ENCODE measurements at regions not wholly inside any gene's neighbourhood (a gene's known extent, or its start where the extent isn't known, plus 50 kb on each side); places are given as distances from the start of the nearest gene placed in this dataset.

GRCh38 chr5:110956913-110957813 is 114.3 kb upstream of the TSLP start:
- no peak for TF ChIP-seq POLR2A (IDR thresholded peaks at IDR 0.05; ENCODE audit: extremely low read depth, insufficient read length)
- no peak for TF ChIP-seq CTCF (IDR thresholded peaks at IDR 0.05; ENCODE audit: low read depth, low read length)
- TF ChIP-seq MAX (IDR thresholded peaks at IDR 0.05; ENCODE audit: low read depth, low read length) = no peak

Measured in NB4 (cell line).